GM19468 (cell line): ENCODE measurements at regions not wholly inside any gene's neighbourhood (a gene's known extent, or its start where the extent isn't known, plus 50 kb on each side); places are given as distances from the start of the nearest gene placed in this dataset.

Source experiments
- ATAC-seq: cut with Tn5 transposase; IDR thresholded peaks from one replicate; pipeline ENCODE4 v1.9.1; 2021; ENCODE audit warnings: mild to moderate bottlenecking, moderate library complexity, moderate number of reproducible peaks; ENCODE audit not compliant: unreplicated experiment; ENCODE audit errors: extremely low read depth

GRCh38 chr1:34640654-34641401 is 114.0 kb upstream of the GJB5 start:
- no peak for ATAC-seq

- no peak for ATAC-seq
These were observed 112.2 kb upstream of the GJB5 start for GRCh38 chr1:34642679-34643078.

- ATAC-seq = no peak
These were observed 109.6 kb upstream of the GJB5 start for GRCh38 chr1:34645109-34645688.

DNA sequence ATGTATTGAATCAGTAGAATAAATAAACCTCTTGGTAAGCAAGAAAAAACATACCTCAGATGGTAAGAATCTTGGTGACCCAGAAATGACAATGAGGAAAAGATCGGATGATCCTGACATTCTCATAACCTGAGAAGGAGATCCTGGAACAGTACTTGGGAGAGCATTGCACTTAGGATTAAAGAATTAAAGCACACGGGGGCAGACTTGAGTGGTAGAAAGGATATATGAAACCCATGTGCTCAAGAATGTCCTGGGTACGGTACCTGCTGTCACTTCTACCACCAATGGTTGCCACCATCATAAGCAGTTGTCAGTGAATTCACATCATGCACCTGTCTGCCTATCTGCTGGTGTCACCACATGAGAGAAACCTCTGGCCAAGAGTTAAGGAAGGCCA is 108.9 kb upstream of the GJB5 start:
- ATAC-seq = no peak

- no peak for ATAC-seq
These were observed 106.3 kb upstream of the GJB5 start for GRCh38 chr1:34648501-34648900.

DNA sequence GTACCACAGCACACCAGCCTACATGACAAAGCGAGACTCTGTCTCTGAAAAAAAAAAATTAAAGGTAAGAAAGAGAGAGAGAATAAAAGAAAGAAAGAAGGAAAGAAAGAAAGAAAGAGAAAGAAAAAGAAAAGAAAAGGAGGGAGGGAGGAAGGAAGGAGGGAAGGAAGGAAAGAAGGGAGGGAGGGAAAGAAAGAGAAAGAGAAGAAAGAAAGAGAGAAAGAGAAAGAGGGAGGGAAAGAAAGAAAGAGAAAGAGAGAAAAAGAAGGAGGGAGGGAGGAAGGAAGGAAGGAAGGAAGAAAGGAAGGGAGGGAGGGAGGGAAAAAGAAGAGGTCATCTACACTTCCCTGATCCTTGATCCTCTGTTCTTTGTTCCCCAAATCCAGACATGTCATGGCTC is 104.8 kb upstream of the GJB5 start:
- ATAC-seq = no peak

GRCh38 chr1:34650800-34651199 is 104.0 kb upstream of the GJB5 start:
- ATAC-seq = no peak

- no peak for ATAC-seq
These were observed 101.7 kb upstream of the GJB5 start for GRCh38 chr1:34653110-34653509.

GRCh38 chr1:34655206-34655874 is 99.5 kb upstream of the GJB5 start:
- ATAC-seq = no peak

- no peak for ATAC-seq
These were observed 99.0 kb upstream of the GJB5 start for GRCh38 chr1:34655875-34656240.

GRCh38 chr1:34656299-34656698 is 98.5 kb upstream of the GJB5 start:
- ATAC-seq = no peak

GRCh38 chr1:34656731-34657130 is 98.1 kb upstream of the GJB5 start:
- no peak for ATAC-seq

DNA sequence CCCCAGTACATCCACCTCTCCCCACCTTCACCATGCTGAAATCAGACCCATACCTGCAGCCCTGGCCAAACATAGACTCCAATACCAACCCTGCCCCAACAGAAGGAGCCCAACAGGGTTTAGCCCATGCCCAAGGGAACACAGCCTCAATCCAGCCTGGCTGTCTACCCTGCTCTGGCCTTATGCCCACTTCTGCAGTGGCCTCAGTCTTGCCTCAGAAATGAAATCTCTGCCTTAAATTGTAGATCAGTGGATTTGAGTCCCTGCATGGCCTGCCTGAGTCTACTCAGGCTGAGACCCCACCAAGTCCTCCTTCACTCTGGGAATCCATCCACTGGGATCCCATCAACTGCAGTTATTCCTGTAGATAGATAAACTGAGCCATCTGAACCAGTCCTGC is 97.6 kb upstream of the GJB5 start:
- ATAC-seq = no peak

GRCh38 chr1:34657849-34658248 is 97.0 kb upstream of the GJB5 start:
- ATAC-seq = no peak

GRCh38 chr1:34663031-34663430 is 91.8 kb upstream of the GJB5 start:
- no peak for ATAC-seq

- ATAC-seq = no peak
These were observed 86.8 kb upstream of the GJB5 start for GRCh38 chr1:34668063-34668462.

GRCh38 chr1:34670982-34671381 is 83.9 kb upstream of the GJB5 start:
- ATAC-seq = no peak

GRCh38 chr1:34671887-34672286 is 83.0 kb upstream of the GJB5 start:
- no peak for ATAC-seq

- no peak for ATAC-seq
These were observed 73.1 kb upstream of the GJB5 start for GRCh38 chr1:34681480-34682451.

GRCh38 chr1:34682452-34683223 is 72.2 kb upstream of the GJB5 start:
- ATAC-seq = no peak
